ENCODE measurements at regions not wholly inside any gene's neighbourhood (a gene's known extent, or its start where the extent isn't known, plus 50 kb on each side); places are given as distances from the start of the nearest gene placed in this dataset.
"Not testable (repeated sequence)": the region's sequence is repeated elsewhere in the genome, so short reads cannot be mapped to it uniquely, and the experiment has no call there.

GRCh38 chrX:121433289-121433688, 385.9 kb downstream of the GLUD2 start:
- no TSS peak for BruUV-seq (replicated peaks)
- H3K27ac Mint-ChIP-seq (ENCODE audit: low read depth, unreplicated experiment), result no peak overlapping the region
- ChIA-PET POLR2A (no interaction called here), CTCF (no interaction called here)
- DNase-seq (ENCODE audit: unreplicated experiment), result no peak
- no peak overlapping the region for H3K4me3 Mint-ChIP-seq (ENCODE audit: unreplicated experiment)
- intact Hi-C loops (cut with micrococcal nuclease), result no loop called here
- H3K27me3 Mint-ChIP-seq (ENCODE audit: insufficient read depth, unreplicated experiment), result no peaks in the 10 kb centered on the region
- H3K36me3 Mint-ChIP-seq (ENCODE audit: insufficient read depth, unreplicated experiment), result no peaks in the 10 kb centered on the region
- H3K9me3 Mint-ChIP-seq (ENCODE audit: unreplicated experiment), result peaks cover 6% of the 10 kb centered on the region
- H3K4me1 Mint-ChIP-seq (ENCODE audit: insufficient read depth, unreplicated experiment), result no peaks in the 10 kb centered on the region
- TF ChIP-seq CTCF (IDR thresholded peaks at IDR 0.05; ENCODE audit: unreplicated experiment), result no peak

GRCh38 chrX:121437666-121438065, 390.3 kb downstream of the GLUD2 start:
- H3K27ac Mint-ChIP-seq (ENCODE audit: low read depth, unreplicated experiment), result not testable (repeated sequence)

GRCh38 chrX:121455890-121456289, 408.5 kb downstream of the GLUD2 start:
- no peak for DNase-seq (ENCODE audit: unreplicated experiment)
- ChIA-PET POLR2A (interaction anchor here (0.6 kb wide), 3 partner anchors 10 to 406 kb away, joined by 3 read pairs; no protein-coding TSS in a partner anchor), CTCF (no interaction called here)
- Mint-ChIP-seq H3K4me1 (ENCODE audit: insufficient read depth, unreplicated experiment) (no peaks in the 10 kb centered on the region), H3K4me3 (ENCODE audit: unreplicated experiment) (no peak overlapping the region), H3K36me3 (ENCODE audit: insufficient read depth, unreplicated experiment) (no peaks in the 10 kb centered on the region), H3K27ac (ENCODE audit: low read depth, unreplicated experiment) (no peak overlapping the region), H3K9me3 (ENCODE audit: unreplicated experiment) (no peaks in the 10 kb centered on the region), H3K27me3 (ENCODE audit: insufficient read depth, unreplicated experiment) (no peaks in the 10 kb centered on the region)
- no TSS peak for BruUV-seq (replicated peaks)
- no peak for TF ChIP-seq CTCF (IDR thresholded peaks at IDR 0.05; ENCODE audit: unreplicated experiment)
- intact Hi-C loops (cut with micrococcal nuclease), result no loop called here

More at GRCh38 chrX:121437666-121438065, 390.3 kb downstream of the GLUD2 start:
- H3K4me1 Mint-ChIP-seq (ENCODE audit: insufficient read depth, unreplicated experiment); CTCF ChIA-PET; H3K4me3 Mint-ChIP-seq (ENCODE audit: unreplicated experiment); BruUV-seq (replicated peaks); H3K36me3 Mint-ChIP-seq (ENCODE audit: insufficient read depth, unreplicated experiment); intact Hi-C loops (cut with micrococcal nuclease); H3K27me3 Mint-ChIP-seq (ENCODE audit: insufficient read depth, unreplicated experiment); DNase-seq (ENCODE audit: unreplicated experiment); POLR2A ChIA-PET: not testable (repeated sequence)
- peaks cover 13% of the 10 kb centered on the region for H3K9me3 Mint-ChIP-seq (ENCODE audit: unreplicated experiment)

GRCh38 chrX:121456315-121456714, 408.9 kb downstream of the GLUD2 start:
- Mint-ChIP-seq H3K9me3 (ENCODE audit: unreplicated experiment) (no peaks in the 10 kb centered on the region), H3K4me3 (ENCODE audit: unreplicated experiment) (no peak overlapping the region), H3K27me3 (ENCODE audit: insufficient read depth, unreplicated experiment) (no peaks in the 10 kb centered on the region), H3K36me3 (ENCODE audit: insufficient read depth, unreplicated experiment) (no peaks in the 10 kb centered on the region), H3K4me1 (ENCODE audit: insufficient read depth, unreplicated experiment) (no peaks in the 10 kb centered on the region), H3K27ac (ENCODE audit: low read depth, unreplicated experiment) (no peak overlapping the region)
- intact Hi-C loops (cut with micrococcal nuclease), result no loop called here
- ChIA-PET CTCF (no interaction called here), POLR2A (interaction anchor here (0.6 kb wide), 3 partner anchors 9 to 406 kb away, joined by 3 read pairs; no protein-coding TSS in a partner anchor)
- no peak for TF ChIP-seq CTCF (IDR thresholded peaks at IDR 0.05; ENCODE audit: unreplicated experiment)
- DNase-seq (ENCODE audit: unreplicated experiment), result no peak
- no TSS peak for BruUV-seq (replicated peaks)

- H3K36me3 Mint-ChIP-seq (ENCODE audit: insufficient read depth, unreplicated experiment), result no peaks in the 10 kb centered on the region
- intact Hi-C loops (cut with micrococcal nuclease), result no loop called here
- ChIA-PET POLR2A (no interaction called here), CTCF (no interaction called here)
- H3K4me1 Mint-ChIP-seq (ENCODE audit: insufficient read depth, unreplicated experiment), result no peaks in the 10 kb centered on the region
- no peak for TF ChIP-seq CTCF (IDR thresholded peaks at IDR 0.05; ENCODE audit: unreplicated experiment)
- H3K4me3 Mint-ChIP-seq (ENCODE audit: unreplicated experiment), result no peak overlapping the region
- DNase-seq (ENCODE audit: unreplicated experiment), result no peak
- no peaks in the 10 kb centered on the region for H3K27me3 Mint-ChIP-seq (ENCODE audit: insufficient read depth, unreplicated experiment)
- H3K9me3 Mint-ChIP-seq (ENCODE audit: unreplicated experiment), result no peaks in the 10 kb centered on the region
- no peak overlapping the region for H3K27ac Mint-ChIP-seq (ENCODE audit: low read depth, unreplicated experiment)
- no TSS peak for BruUV-seq (replicated peaks)
These were observed 409.7 kb downstream of the GLUD2 start for GRCh38 chrX:121457096-121457495.
